Islet of Langerhans (tissue), 1 donor: ENCODE measurements at regions not wholly inside any gene's neighbourhood (a gene's known extent, or its start where the extent isn't known, plus 50 kb on each side); places are given as distances from the start of the nearest gene placed in this dataset.

ENCODE experiments used
- FAIRE-seq: peaks from one replicate; lab custom pipeline; 2011; peaks lifted over from hg19 to GRCh38; lab: Jason Lieb, UNC

DNA sequence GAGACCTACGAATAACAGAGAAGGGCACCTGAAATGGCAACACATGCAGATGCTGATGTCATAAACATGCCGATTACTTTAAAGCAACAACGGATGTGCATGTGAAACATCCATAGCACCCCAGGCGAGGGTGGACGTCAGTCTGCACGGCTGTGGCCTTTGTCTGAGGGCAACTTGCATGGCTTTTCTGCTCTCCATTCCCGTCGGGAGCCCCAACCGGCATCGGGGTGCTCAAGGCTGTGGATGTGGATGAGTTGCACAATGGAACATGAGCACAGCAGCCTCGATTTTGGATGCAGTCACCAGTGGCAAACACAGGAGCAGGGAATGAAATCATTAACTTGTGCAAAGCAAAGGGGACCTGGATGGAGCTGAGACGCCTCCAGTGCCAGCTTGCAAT, 298.2 kb upstream of the SALL3 start:
- FAIRE-seq, result no peak

DNA sequence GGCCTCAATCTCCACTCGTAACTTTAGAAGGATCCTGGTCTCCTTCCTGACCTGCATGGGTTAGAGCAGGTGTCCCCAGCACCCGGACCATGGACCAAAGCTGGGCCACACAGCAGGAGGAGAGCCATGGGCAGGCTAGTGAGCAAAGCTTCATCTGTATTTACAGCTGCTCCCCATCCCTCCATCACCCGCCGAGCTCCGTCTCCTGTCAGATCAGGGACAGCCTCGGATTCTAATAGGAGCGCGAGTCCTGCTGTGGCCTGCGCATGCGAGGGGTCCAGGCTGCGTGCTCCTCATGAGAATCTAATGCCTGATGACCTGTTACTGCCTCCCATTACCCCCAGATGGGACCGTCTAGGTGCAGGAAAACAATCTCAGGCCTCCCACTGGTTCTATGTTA, 297.7 kb upstream of the SALL3 start:
- FAIRE-seq, result no peak

DNA sequence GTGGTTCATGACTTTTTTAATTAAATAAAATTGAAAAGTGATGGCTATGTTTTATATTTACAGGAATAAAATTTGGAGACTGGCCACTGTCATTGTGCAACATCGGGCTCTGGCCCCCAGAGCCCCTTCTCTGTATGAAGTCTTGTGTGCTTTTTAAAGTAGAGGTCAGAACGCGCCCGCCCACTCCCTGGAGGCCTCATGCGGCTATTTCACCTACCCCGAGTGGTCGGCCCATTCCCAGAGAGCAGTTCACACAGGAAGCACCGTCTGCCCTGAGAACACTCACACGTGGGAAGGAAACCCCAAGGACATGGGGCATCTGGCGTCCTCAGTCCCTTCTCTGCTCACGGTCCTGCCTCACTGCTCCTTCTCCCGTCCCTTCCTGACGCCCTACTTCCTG, 296.9 kb upstream of the SALL3 start:
- no peak for FAIRE-seq

DNA sequence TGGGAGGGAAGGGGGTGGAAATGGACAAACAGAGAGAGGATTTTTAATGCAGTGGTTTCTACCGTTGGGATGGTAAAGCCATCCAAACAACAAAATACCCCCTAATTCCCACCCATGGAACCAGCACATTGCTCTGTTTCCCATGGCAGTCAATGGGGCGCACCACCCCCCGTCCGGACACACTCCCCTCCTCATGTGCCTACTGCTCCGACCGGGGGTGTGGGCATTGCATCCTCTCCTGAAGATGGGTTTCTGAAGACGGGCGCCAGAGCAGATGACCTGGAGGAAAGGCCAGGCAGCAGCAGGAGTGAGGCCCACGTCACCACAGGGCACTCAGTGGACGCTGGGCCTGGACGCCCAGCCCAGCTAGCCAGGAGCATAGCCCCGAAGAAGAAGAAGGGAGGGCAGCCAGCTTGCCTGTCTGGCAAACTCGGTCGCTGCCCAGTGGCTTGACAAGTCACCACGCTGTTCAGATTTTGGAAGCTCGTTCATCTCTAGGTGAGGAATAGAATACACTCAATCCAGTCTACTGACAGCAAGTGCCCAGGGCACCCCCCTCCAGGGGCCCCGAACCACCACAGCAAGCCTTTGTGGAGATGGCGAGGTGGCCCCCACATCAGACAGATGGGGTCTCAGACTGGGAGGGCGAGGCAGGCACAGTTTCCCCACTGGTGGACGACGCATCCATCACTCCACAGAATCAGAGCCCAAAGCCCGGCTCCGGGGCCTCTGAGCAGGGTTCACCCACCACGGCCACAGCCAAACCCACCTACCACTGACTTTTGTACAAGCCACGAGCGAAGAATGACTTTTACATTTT, 296.2 kb upstream of the SALL3 start:
- FAIRE-seq, result no peak

DNA sequence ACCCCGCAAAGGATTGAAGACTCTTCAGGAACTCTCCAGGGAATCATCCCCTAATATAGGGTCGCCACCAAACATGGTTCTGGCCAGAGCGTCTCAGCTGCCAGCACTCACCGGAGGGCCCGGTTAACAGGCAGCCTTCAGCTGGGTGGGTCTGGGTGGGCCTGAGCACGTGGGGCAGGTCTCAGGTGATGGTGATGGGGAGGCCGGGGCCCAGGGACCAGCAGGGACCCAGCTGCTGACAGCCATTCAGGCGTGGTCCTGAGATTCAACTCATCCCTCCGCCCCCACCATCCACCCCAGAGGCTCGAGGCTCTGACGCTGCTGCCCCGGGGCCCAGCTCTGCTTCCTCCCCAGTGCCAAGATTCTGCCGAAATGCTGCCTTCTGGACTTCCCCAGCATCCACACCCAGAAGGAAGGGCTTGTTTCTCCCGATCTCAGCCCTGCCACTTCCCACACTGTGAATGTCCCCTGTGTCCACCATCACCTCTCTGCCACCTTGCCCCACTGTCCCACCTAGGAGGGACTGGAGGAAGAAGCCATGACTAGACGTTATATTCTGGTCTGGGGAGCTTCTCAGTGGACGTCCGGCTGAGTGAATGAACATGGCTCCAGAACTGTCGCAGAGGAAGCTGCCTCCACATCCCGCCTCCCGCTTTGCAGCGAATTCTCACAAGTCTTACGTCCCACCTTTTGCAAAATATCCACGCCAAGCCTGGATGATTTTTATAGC, 294.2 kb upstream of the SALL3 start:
- no peak for FAIRE-seq

DNA sequence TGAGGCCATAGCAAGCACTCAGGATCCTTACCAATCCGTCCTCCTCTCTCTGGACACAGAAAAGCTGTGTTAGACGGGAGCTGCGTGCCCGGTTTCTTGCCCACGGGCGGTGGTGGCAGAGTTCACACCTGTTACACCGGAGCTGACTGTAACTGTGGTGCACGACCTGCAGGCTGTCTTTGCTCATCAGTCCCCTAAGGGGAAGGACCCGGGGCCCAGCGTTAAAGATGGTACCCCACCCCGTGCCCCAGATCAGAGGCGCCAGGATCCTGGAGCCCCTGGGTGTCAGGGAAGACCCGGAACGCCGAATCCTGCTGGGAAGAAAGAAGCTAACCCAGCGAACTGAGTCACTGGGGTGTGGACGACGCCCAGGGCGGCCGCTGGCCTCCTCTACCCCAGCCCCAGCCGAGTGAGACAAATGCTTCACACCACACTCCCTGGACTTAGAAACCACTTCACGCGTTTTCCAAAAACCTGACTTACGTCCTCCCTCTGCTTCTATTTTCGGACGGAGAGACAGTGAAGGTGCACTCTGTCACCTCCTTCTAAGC, 293.6 kb upstream of the SALL3 start:
- no peak for FAIRE-seq

DNA sequence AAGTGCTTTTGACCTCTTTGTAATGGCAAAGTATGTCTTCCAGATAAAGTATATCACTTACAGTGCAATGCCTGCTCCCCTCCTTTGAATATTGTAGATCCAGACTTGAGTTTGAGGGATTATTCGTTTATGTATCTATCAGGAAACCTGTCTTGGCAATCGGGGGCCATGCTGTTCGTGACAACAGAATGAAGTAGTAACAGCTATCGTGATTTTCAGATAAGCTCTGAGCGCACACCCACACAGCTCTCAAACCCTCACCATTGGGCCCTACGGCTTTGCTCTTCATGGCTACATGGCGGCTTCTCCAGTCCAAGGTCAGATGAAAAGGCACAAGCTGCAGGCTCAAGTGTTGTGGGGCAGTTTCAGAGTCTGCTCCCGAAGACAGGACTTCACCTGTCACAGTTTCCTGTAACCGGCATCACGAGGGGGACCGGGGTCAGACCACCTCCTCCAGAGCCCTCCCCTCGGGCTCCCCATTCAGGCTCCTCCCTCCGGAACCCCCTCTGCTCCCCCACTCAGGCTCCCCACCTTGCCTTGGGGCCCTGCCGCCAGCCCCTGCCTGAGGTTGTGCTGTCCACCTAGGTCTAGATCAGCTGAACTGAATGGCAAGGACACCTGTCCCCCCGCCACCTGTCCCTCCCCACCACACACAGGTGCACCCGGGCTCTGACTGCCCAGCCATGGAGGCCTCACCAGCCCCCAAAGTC, 292.5 kb upstream of the SALL3 start:
- FAIRE-seq, result no peak

DNA sequence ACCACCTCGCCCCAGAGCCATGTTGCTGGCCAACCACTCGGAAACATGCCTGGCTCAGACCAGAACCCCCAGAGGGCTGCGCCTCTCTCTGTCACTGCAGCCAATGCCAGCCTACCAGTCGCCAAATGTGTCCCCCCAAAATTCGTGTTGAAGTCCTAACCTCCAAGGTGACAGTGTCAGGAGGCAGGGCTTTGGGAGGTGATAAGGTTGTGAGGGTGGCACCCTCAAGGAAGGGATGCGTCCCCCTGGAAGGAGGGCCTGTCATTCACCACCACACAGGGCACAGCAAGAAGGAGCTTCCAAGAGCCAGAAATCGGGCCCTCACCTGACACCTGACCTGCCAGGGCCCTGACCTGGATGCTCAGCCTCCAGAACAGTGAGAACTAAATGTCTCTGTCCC, 291.9 kb upstream of the SALL3 start:
- FAIRE-seq, result no peak

DNA sequence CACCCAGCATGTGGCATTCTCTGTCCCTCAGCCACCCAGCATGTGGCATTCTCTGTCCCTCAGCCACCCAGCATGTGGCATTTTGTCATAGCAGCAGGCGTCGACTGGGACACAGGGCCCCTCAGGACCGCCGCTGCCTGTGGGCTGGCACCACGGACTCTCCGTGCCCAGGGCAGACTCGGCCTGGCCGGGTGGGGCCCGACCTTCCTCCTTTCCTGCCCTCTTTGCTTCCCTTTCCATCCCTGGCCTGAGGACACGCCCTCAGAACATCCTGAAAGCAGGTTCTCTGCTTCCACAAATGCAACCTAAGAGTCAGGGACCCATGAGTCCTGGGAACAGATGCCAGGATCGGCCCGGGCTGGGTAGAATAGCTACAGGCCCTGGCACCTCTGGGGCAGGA, 291.4 kb upstream of the SALL3 start:
- FAIRE-seq, result no peak

DNA sequence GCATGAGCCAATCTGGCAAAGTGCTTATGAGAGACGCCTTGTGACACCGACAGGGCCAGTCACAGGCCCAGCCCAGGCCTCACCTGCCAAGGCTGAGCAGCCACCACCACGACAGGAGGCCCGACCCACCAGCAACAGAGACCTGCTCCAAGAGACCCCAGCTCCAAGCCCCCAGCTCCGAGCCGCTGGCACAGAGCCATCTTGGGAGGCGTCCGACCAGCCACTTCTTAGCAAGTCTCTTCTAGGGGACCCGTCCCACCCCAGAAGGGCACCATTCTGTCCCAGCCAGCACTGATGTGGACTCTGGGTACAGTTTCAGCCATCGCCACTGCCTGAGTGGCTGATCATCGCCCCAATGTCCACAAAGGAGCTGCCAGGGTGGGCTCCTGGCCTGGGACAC, 290.7 kb upstream of the SALL3 start:
- no peak for FAIRE-seq

DNA sequence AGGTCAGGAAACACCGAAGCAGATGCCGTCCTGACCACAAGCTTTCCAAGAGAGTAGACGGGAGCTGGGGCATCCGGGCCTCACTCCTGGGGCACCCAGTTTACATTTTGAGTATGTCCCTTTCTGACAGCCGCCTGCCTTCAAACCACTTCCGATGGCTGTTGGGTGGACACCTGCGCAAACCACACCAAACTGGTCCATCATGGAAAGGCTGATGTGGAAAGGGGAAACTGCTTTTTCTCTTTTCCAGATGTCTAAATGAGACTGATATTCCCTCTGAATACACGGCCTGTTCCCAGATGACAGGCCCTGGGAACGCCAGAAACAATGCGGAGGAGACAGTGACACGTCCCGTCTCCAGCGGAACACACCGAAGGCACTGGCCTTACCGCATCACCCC, 290.0 kb upstream of the SALL3 start:
- no peak for FAIRE-seq

DNA sequence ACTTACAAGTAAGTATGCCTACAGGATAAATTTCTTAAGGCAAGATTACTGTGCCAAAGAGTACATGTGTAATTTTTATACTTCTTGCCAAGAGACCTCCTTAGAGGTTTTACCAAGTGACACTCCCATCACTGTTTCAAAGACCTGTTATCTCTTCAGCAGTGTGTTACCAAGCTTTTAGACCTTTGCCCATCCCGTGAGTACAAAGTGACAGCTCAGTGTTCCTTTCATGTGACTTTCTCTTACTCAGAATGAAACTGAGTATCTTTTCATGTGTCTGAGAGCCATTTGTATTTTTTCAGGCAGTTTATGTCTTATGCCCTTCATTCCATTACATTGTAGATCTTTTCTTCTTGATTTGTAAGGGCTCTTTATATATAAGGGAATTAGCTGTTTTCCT, 287.5 kb upstream of the SALL3 start:
- FAIRE-seq, result no peak

DNA sequence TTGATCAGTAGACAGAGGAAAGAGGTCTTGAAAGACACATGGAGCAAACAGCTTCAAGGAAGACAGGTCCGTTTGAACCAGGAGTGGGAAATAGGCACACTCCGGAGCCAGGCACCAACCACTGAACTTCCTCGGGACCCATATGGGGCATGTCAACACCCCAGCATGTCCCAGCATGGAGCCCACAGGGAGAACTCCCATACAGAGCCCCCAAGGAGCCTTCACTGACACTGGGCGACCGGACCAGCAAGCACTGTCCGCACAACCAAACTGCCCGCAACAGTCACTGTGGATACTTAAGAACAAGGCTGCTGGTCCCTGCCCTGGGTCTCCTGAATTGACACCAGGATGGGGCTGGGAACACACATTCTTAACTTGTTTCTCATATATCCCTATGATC, 286.2 kb upstream of the SALL3 start:
- no peak for FAIRE-seq

DNA sequence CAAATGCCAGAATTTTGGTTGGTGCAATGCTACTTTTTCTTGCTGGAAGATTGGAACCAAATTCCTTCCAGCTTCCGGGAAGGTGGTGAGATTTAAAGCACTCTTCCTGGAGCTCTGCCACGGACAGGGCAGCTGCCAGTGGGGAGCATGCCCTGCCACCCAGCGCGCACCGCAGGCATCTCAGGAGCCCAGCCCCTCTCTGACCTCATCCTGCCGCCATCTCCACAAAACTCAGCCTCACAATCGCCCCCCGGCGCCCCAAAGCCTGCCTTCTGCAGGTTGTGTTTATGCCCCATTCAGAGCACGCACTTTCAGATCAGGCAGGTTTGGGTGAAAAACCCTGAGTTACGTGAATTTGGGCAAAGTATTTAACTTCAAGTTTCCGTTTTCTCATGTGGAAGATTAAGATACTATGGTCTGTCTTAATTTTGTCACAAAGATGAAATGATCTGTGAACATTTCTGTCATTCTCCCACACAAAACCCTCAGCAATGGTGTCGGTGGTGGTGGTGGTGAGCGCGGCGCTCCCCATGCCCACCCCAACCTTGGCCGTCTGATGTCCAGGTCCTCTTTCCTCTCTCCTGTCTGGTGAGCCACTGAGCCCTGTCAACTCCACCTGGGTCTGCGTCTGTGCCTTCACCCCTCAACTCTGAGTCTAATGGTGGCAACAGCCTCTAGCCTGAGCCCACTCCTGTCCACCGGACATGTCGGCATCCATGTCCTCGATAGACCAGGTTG, 282.8 kb upstream of the SALL3 start:
- FAIRE-seq, result no peak

DNA sequence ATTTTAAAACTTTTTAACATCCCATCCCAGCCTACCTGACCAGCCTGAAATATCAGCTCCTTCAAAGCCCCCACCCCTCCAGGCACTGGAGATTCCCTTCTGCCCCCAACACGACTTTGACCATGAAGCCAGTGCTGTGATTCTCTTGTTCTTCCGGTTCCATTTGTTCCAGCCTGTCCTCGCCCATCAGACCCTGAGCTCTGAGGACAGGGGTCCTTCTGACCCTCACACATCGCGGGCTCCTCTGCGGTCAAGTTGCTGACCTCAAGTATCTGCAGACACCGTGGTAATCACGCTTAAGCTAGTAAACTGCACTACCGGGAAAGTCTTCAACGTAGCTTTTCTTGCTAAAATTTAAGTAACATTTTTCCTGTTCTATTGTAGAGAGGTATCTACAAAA, 282.2 kb upstream of the SALL3 start:
- FAIRE-seq, result no peak

DNA sequence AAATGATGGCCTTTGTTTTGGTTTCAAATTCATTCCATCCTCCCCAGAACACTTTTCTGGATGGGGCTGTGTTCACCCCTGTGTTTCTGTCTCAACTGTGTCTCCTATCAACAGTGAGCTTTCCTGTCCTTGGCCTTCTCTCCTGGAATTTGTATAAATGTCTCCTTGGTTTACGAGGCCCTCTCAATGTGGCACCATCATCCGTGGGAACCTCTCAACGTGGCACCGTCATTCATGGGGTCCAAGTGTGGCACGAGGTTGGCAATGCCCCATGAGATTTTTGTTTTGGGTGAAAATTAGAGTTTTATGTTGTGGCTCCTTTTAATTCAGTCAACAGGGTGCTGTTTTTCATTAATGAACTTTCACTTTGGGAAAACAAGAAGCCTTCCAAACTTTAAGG, 280.7 kb upstream of the SALL3 start:
- FAIRE-seq, result no peak

DNA sequence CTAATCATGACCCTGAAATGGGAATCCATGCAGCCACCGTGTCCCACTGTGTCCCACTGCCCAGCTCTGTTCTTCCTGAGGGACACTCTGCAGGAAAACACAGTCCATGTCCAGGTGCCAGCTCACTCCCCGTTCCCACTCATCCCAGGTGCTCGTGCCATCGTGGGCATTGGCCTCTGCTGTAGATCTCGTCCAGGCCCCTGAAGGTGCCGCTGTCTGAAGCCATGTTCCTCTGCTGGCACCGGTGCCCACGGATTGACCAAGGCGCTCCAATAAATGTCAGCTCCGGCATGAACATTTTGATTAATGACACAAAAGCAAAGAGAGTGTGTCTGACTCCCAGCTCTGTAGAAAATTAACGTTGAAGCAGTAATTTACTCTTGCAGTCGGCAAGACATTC, 280.1 kb upstream of the SALL3 start:
- FAIRE-seq, result no peak

DNA sequence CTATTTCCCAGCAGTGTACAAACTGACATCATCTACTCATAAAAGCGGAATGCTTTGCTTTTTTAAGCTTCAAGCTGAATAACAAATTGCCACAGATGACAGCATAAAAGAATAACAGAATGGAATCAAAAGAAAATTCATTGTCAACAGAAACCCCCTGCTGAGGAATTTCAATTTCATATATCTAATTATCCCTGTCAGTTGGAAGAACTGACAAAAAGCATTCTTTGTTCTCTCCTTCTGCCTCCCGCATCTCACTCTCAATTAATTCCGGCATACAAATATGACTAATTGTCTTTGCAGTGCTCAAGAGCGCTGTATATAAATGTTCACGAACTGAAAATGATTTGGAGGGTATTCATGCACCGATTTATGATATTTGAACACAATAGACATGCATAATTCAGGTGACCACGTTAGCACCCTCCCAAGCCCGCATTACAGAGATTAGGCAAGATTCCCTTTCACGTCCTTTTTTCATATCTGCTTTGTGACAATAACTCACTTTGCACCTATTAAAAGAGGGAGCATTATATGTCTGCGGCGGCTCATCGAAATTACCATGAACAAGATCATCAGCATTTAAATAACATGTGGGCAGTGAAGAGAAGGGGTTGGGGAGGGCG, 277.7 kb upstream of the SALL3 start:
- no peak for FAIRE-seq

DNA sequence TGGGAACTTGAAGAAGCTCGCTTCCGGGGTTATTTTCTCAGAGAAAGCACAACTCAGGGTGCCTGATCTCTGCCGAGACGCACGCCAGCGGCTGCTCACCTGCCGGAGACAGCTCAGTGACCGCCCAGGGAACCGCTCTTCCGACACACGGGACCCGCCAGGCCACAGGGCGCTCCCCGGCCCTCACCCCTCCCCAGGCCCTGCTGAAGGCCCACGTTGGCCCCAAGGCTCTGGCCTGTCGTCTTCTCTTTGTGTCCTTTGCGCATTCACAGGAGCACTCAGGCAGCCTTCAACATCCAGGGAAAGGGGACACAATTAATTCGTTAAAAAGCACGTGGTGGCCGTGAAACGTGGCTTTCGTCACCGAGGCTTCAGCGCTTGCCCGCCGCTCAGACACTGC, 276.3 kb upstream of the SALL3 start:
- FAIRE-seq, result no peak

DNA sequence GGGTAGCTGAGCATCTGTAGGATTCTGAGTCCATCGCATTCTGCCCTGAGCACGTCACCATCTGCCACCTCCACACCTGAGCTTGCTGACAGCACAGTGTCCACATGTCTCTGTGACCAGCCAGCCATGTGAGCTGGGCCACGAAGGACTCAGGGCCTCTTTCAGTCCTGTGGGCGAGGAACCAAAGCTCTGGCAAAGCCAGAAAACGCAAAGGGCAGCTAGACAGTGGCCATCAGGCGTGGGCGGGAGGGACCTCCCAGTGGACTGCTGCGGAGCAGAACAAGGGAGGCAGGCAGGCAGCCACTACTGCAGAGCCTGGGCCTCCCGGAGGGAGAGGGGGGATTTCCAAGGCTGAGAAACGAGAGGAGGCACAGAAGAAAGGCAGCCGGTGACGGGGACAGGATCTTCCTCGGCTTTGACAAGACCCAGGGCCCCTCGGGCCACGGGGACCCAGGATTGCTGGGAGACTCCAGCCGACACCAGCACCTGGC, 274.6 kb upstream of the SALL3 start:
- no peak for FAIRE-seq

DNA sequence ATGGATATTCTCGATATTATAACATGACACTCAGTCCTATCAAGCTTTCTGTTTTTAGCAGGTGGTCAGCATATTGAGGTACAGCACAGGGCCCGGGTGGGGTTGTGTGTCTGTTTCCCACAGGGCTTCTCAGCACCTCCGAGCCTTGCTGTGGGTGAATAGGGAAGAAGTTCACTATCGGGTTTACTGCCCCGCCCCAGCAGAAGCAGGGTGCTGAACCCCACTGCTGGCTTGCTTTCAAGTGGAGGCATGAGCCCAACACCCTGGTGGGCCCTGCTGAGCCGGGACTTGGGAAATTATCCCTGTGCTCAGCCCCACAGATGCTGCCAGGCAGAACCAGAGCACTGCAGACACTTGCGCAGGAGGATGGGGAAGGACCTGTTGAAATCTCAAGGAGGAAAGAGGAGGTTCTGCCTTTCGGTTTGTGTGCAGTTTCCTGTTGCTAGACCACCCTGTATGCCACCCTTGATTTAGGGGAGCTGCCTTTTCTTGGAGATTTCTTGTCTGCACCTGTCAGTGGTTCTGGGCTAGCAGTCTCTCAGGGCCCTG, 270.3 kb upstream of the SALL3 start:
- no peak for FAIRE-seq
